HG03457 (cell line): ENCODE measurements at regions not wholly inside any gene's neighbourhood (a gene's known extent, or its start where the extent isn't known, plus 50 kb on each side); places are given as distances from the start of the nearest gene placed in this dataset.

Experiments
- ATAC-seq: cut with Tn5 transposase; IDR thresholded peaks from one replicate; pipeline ENCODE4 v1.9.1; 2021; ENCODE audit warnings: moderate number of reproducible peaks; ENCODE audit not compliant: unreplicated experiment

DNA sequence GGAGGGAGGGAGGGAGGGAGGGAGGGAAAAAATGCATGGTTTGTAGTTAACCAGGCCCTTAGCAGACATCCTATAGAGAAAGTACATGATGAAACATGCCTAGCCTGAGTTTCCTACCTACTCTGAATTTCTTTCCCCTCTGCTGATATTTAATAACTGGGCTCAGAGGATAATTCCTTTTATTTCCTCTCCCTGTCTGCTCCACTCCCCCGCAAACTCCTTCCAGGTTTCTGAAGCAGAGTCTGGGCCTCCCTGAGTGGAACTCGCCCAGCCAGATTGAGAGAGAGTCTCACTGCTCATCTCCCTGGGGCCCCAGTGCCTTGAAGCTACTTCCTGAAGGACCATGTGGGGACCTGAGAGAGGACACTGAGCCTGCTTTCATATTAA is 111.9 kb upstream of the SLC44A3 start:
- ATAC-seq, result no peak

DNA sequence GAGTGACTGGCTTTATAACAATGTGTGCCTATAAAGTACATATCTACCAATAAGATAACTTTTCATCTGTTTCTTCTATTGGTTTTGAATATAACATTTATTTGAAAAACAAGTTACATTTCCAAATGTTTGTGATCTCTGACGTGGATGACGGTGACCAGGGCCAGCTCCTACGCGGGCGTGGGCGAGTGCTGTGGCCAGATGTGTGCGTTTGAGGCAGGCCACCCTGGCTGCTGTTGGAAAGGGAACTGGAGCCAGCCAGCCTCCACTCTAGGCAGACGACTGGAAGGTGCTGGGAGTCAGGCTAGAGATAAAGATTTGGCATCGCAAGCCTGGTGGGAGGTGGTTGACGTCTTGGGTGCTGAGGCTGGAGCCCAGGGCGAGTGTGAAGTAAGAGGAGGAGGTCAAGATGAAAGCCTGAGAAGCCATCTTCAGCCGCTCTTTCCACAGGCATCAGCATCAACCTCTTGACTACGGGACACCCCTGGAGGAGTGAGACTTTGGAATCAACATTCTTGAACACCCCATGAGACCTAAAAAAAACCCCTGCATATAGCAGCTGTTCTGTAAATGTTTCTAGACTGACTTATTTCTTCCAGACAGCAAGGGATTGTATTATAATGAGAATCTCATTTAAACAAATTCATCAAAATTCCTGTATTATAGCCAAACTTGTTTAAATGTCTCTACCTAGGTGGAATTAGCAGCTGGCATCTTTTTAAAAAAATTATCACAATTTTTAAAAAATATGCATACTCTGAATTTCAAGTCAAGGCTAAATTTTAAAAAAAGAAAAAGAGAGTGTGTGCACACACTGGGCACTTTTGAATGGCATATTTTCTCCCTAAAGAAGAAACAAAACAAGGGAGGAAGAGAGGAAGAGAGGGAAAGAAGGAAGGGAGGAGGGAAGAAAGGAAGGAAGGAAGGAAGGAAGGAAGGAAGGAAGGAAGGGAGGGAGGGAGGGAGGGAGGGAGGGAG is 112.5 kb upstream of the SLC44A3 start:
- ATAC-seq, result no peak

DNA sequence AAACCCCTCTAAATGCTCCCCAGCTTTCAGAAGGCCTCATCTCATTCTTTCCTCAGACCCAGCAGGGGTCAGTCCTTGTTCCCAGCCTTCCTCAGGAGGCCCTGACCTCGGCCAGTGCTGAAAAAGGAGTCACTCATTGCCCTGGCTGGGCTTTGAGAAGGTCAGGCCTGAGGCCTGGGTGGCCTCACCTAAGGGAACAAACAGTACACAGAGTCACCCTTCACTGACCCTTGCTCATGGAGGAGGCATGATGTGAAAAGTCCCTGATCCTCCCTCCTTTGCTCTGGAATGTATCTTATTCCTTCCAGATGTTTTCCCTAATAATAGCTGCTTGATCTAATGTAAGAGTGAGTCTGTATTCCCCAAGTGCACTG is 117.7 kb upstream of the SLC44A3 start:
- no peak for ATAC-seq

DNA sequence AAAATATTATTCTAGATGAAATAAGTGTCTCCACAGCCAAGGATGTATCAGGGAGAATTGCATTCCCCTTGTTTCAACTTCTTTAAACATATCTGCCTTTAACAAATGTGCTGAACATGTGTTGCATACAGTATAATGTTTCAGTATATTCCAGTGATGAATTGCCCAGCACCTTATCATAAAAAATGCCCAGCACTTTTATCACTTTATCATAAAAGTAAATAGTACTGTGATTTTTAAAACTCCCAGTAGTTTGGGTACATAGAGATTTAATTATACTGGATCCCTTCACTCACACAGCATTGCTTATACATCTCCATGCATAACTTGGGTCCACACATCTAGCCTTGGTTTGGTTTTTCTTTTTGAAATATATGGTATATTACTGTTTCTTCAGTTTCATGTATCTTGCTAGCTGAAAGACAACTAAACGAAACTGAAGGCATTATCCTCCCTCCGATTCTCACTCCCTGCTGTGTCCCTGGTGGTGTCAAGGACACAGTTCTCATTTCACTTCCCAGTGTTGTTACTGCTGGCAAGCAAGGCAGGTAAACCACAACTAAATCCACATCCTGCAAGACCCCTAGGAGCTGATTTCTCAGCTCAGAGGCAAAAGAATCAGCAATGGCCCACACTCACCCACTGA is 118.2 kb upstream of the SLC44A3 start:
- no peak for ATAC-seq

DNA sequence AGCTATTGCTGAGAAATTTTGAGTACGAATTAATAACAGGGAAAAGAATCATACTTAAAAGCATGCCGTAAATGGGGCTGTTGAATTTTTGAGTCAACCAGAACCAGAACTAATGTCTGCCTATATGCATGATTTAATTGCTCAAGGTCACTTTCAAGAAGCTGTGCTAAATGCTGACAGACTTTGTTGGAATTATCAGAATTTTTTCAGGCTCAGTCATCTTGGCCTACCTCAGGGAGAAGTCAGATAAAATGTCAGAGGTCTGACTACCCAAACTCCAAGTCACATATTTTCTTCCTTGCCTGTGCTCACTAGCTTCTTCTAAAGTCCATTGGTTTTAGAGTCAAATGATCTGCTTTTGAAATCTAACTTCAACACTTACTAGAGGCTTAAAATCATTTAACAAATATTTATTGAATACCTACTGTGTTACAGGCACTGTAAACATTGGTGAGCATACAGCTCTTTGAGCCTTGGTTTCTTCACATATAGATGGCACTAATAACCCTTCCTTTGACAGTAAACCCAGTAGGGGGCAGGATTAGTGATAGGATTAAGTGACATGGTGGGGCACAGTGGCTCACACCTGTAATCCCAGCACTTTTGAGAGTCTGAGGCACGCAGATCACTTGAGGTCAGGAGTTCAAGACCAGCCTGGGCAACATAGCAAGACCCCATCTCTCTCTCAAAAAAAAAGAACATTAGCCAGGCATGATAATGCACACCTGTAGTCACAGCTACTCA is 121.2 kb upstream of the SLC44A3 start:
- no peak for ATAC-seq

DNA sequence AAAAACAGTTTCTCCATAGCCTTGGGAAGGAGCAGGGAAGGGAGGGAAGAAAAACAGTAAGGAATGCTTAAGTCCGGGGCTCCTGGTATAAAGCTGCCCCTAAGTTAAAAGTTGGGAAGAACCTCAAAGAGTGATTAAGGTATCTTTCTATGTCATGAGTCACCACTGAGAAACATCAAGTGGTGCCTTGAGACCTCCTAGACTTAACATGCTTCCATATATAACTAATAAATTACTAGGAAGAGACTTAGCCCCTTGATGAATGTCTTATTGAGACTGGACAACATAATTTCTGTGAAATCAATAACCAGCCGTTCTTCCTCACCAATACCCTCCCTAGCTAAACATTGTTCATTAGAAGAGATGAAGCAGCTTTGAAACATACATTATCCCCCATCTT is 121.8 kb upstream of the SLC44A3 start:
- no peak for ATAC-seq

DNA sequence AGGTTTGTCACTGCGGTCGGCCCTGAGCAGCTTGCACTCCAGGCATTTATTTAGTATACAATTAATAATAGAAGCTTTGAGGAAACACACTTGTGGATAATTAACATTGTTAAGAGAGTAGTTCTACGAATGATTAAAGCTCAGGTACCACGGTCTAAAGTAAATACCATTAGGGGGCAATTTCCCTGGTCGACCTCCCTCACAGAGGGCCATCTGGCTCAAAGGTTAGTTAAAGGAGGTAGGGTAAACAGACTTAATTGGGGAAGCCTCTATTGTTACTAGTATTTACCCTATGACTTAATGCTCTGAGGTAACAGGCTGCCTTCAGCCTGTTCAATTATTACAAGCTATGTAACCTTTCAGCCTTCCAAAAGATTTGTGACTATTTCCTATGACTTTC is 122.3 kb upstream of the SLC44A3 start:
- no peak for ATAC-seq

DNA sequence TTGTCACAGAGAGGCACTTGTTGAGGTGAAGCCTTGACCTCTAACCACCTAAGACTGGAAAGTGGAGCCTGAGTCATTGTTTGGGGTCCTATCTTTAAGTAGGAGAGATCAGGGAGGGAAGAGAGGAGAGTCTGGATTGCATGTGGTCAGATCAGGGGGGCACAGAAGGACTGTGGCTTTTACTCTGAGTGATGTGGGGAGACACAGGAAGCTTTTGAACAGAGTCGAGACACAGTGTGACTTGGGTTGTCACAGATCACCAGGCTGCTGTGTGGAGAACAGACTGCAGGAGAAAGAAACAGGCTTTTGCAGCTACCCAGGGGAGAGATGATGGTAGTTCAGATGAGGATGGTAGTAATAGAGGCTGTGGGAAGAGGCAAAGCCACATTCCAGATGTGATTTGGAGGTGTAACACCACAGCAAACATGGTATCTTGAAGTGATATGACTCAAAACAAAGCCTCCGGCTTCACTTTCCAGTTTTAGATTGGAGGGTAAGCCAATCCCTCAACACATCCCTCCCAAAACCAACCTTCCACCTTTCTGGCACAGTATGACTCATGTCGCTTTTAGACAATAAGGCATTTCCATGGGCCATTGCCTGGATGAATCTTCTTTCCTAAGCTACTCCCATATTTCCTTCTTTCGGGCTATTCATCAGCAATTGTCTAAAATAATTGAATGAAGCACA is 125.8 kb upstream of the SLC44A3 start:
- no peak for ATAC-seq

DNA sequence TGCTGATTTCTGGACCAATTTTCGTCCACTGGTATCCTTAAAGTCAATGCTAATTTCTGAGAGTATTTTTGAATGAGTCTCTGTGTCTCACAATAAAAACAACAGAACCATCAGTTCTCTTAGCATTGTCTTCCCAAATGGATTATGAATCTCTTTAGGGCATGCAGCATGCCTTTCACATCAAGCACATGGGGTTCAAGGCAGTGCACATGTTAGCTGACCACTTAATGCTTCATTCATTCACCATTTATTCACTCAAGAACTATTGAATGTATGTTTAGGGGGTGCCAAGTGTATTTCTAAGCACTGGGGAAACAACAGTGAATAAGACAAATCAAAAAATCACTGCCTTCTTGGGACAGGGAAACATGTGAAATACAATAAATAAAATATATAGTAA is 126.7 kb upstream of the SLC44A3 start:
- ATAC-seq, result no peak

DNA sequence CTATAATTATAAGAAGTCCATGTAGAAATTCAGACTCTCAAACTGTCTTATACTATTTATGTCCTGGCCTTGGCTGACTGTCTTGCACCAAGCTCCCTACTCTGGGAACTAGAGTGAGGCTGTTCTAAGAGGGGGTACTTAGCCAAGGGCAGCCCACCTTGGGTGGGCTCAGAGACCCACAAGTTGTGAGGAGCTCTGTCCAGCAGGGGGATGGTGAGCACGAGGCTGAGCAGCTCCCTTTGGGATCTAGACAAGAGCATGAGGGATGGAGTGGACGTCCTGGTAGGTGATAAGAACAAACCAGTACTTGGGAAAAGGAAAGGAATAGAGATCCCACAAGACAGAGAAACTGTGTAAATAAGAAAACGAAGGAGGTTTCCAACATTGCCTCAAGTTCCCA is 127.1 kb upstream of the SLC44A3 start:
- no peak for ATAC-seq

DNA sequence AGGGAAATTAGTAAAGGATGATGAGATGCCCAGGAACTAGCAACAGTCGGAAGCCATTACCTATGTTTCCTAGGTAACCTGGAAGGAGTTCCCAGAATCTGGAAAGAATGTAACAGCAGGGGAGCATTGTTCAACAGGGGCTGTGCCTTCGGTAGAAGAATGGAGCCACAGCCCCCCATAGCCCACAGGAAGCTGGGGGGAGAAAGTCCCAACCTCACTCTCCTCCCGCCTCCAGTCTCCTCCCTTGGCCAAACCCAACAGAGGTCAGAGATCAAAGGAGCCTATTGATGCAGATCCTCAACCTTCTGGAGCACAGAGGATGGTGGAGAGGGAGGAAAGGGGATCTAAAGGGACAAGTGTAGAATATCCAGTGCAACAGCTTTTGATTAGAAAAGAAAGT is 131.5 kb upstream of the SLC44A3 start:
- no peak for ATAC-seq

DNA sequence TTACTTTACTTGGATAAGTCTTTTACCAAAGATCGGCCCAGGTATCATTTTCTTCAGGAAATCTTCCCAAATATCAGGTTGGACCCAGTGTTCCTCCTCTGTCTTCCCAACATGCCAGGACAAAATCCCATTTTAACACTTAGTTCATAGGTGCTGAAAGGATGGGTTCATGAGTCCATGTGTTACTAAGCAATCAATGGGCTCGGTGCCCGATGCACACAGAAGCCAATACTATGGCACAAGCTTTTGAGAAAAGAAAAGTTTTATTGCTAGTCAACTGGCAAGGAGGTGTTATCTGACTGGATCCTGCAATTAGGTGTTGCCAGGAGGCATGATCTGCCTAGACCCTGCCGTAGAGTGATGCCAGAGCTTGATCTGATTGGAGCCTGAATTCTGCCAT is 133.3 kb upstream of the SLC44A3 start:
- ATAC-seq, result no peak

DNA sequence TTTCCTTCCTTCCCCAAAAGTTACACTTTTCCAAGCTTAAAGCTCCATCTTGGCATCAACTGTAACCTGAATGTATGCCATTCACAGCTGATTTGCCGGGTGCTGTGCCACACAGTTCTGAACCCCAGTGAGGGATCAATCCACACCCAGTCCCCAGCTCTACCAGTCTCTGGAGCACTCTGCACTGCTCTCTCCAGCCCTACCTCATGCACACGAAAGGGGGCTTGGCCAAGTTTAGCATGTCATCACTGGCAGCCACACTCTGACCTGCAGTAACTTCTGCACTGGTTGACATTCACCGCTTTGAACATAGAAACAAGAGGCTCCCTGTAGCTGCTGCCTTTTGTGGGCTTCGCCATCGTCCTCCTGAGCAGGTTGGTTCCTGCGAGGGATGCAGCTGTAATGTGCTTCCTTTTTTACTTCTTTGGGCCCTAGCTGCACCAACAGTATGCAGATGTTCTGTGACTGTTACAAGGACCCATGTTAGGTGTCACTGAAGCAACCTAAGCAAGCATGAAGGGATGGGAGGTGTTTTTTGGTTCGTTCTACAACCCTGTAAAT is 135.4 kb upstream of the SLC44A3 start:
- ATAC-seq, result no peak

DNA sequence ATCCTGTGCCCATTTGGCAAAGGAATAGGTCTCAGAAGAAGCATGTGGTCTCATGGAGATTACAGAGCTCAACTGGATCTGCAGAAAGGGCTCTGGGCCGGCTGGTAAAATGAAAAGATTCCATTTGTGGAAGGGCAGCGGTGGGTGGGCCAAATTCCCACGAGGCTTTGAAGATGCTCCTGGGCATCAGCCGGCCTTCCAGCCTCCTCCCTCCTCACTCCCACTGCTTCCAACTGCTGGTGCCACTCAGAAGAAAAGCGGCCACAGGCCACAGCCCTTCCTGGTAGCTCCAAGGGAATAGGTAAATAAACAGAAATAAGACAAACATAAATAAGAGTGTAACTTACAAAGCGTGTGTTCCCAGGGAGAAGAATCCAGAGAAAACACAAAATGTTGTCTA is 136.3 kb upstream of the SLC44A3 start:
- no peak for ATAC-seq

DNA sequence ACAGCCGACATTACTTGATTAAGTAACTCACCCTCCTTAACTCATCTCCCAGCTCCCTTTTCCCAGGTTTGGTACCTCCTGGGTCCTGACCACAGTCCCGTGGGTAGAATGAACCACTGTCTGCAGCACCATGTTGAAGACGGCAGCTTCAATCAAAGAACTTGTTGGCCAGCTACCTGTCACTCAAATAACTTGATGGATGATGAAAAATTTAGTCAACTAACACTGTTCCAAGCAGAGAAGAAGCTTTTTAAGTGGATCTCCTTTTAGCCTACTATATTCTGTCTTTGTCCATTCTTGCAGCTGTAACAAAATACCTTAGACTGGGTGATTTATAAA is 138.4 kb upstream of the F3 start:
- ATAC-seq, result no peak

DNA sequence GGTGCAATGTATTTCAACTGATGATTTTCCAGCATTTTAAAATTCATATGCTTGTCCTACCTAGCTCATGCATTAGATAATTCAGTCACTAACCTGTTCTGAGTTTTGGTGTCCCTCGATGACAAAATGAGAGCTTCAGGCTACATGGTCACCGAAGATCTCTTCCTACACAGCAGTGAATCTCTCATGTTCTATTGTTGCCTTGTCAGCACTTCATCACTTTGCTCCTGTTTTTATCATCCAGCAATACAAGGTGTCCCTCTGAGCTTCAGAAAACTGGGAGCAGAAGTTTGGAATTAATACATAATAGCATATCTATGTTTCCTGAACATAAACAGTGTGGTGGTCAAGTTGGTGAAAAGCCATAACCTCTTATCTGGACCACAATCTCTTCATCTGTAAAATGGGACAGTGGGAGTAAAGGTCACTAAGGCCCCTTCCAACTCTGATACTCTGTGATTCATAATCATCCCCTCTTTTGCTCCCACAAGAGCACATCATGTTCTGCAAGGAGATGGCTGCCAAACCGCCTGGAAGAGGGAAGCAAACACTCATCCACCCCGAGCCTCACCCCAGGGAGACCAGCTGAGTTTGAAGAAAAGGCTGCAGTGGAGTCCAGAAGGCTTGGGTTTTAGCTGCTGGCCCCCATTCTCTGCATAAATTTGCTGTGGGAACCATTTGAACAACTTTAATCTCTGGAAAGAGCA is 137.9 kb upstream of the F3 start:
- ATAC-seq, result no peak

DNA sequence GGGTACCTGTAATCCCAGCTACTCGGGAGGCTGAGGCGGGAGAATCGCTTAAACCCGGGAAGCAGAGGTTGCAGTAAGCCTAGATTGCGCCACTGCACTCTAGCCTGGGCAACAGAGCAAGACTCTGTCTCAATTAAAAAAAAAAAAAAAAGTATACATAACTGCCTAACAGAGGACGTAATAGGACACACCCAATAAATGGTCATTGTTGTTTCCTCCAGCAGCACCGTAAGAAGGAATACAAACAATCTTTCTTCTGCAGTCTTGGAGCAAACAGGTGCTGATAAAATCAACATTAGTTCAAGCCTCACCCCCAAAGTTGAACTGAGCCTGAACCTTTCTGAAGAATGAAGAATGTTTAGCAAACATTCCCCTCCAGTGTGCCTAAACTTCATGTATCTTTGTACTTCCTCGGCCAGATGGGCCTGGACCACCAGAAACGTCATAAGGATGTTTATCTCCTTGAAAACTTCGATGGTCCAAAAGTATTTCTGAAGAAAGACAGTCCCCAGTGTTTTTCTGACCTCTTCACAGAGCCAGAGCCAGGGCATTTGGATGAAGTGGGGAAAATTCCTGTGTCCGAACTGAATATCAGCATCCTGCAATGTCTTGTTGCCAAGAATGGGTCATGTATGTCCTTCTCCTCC is 136.8 kb upstream of the F3 start:
- ATAC-seq, result no peak

DNA sequence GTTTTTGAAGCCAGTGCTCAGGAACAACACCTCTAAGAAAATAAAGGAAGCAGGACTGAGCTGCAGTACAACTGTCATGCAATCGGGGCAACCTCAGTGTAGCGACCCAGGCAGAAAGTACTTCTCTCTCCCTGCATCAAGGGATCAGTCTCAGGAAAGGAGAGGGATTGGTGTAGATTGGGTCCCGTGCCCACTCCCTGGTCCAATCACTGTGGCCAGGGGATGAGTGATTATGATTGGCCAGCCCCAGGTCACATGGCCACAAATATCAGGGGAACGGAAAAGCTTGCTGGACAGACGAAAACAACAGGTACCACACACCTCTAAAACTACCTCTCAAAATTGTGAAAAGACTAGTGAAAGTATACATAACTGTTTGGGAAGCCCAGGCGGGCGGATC is 136.2 kb upstream of the F3 start:
- ATAC-seq, result no peak

DNA sequence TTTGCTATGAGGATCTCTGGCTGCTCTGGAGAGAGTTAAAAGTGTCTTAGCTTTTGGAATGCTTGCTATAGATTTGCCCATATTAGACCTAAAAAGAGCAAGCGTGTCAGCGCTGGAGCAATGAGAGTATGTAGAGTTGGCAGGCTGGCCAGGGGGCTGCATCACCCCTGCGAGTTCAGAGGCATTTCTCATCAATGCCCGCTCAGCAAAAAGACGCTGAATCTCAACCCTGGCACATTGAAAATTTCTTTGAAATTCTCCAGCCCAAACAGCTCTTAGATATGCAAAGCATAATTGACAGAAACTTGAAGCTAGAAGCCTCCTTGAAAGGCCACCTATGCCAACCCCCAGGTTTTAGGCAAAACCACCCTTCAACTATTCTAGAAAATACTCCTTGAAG is 135.5 kb upstream of the F3 start:
- ATAC-seq, result no peak

DNA sequence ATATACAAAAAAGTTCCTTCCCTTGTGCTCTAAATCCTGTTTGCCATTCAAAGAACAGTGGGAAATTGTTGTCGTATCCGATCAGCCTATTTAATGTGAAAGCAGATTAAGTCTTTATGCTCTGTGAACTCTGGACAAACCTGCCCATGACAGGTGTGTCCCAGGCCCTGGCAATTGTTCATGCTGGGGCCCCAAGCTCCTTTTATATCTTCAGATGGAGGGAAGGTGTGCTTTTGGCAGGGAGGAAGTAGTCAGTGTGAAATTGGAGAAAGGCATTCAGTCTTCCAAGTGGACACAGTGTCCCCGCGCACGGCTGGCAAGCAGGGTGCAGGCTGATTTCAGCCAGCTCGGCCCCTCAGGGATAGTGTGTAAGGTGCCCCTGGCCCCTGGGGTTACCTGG is 135.1 kb upstream of the F3 start:
- no peak for ATAC-seq
